Activated CD4-positive, CD25-positive, alpha-beta regulatory T cell treated with anti-CD3 and anti-CD28 coated beads, Interleukin-2, amount 50 U/mL, for 72 hours (primary cell): ENCODE measurements at regions not wholly inside any gene's neighbourhood (a gene's known extent, or its start where the extent isn't known, plus 50 kb on each side); places are given as distances from the start of the nearest gene placed in this dataset.
A peak's percentile ranks its signal among the peaks of the same experiment; 100 is the strongest.
"Not testable (repeated sequence)": the region's sequence is repeated elsewhere in the genome, so short reads cannot be mapped to it uniquely, and the experiment has no call there.

ENCODE experiments used
- DNase-seq: peaks from one replicate; pipeline ENCODE4 v3.0.0; 2021

GRCh38 chr14:101616202-101616601, 54.9 kb downstream of the DIO3 start:
- DNase-seq, result no peak

- no peak for DNase-seq
Measured at GRCh38 chr14:101619484-101619883, 58.2 kb downstream of the DIO3 start.

GRCh38 chr14:101620031-101620788, 58.9 kb downstream of the DIO3 start:
- DNase-seq, result no peak

- DNase-seq, result no peak
Measured at GRCh38 chr14:101620821-101621785, 59.8 kb downstream of the DIO3 start.

GRCh38 chr14:101622251-101623076, 61.2 kb downstream of the DIO3 start:
- no peak for DNase-seq

GRCh38 chr14:101623077-101623372, 61.7 kb downstream of the DIO3 start:
- DNase-seq, result no peak

GRCh38 chr14:101623685-101624444, 62.6 kb downstream of the DIO3 start:
- DNase-seq, result no peak

- no peak for DNase-seq
Measured at GRCh38 chr14:101624536-101624935, 63.2 kb downstream of the DIO3 start.

- no peak for DNase-seq
Measured at GRCh38 chr14:101625336-101626097, 64.2 kb downstream of the DIO3 start.

GRCh38 chr14:101626331-101626730, 65.0 kb downstream of the DIO3 start:
- no peak for DNase-seq

- DNase-seq, result no peak
Measured at GRCh38 chr14:101627915-101628262, 66.6 kb downstream of the DIO3 start.

GRCh38 chr14:101628471-101628966, 67.2 kb downstream of the DIO3 start:
- peak; percentile 83 for DNase-seq

- DNase-seq, result no peak
Measured at GRCh38 chr14:101628975-101629374, 67.7 kb downstream of the DIO3 start.

GRCh38 chr14:101630056-101630965, 69.0 kb downstream of the DIO3 start:
- no peak for DNase-seq

- DNase-seq, result no peak
Measured at GRCh38 chr14:101631199-101631598, 69.9 kb downstream of the DIO3 start.

GRCh38 chr14:101631970-101632369, 70.7 kb downstream of the DIO3 start:
- not testable (repeated sequence) for DNase-seq

GRCh38 chr14:101632520-101632919, 71.2 kb downstream of the DIO3 start:
- no peak for DNase-seq

GRCh38 chr14:101633276-101633675, 72.0 kb downstream of the DIO3 start:
- no peak for DNase-seq

- no peak for DNase-seq
Measured at GRCh38 chr14:101634202-101634849, 73.0 kb downstream of the DIO3 start.
